ENCODE measurements at regions not wholly inside any gene's neighbourhood (a gene's known extent, or its start where the extent isn't known, plus 50 kb on each side); places are given as distances from the start of the nearest gene placed in this dataset.
A peak's percentile ranks its signal among the peaks of the same experiment; 100 is the strongest.
"Not testable (repeated sequence)": the region's sequence is repeated elsewhere in the genome, so short reads cannot be mapped to it uniquely, and the experiment has no call there.

DNA sequence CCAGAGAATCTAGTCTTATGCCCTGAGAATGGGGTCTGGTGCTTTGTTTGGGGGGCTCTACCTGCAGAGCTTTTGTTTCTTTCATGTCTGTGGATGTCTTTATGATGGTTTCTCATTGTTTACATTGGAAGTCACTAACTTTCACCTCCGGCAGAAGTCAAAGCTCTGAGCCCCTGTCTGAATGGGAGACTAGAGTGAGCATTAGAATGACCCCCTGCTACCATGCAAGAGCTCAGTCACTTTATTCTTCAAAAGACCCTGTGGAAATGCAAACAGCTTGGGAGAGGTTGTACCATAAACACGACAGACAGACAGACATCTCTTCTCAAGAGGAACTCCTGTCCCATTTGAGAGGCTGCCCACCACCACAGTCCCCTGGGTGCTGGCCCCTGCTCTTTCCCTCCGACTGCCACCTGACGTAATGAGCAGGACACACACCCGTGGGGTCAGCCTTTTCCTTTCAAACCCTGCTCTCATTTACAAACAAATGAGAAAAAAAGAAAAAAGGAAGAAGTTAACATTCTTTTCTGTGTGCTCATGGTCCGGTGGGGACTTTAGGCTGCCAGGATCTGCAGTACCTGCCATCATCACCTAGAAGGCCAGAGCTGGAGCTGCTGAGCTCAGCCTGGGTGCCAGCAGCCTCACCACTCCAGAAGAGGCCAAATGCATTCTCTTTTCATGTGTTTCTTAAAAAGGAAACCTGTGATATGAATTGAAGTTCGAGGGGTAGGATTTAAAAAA is 91.6 kb downstream of the FZD1 start:
- DNase-seq: no peak

DNA sequence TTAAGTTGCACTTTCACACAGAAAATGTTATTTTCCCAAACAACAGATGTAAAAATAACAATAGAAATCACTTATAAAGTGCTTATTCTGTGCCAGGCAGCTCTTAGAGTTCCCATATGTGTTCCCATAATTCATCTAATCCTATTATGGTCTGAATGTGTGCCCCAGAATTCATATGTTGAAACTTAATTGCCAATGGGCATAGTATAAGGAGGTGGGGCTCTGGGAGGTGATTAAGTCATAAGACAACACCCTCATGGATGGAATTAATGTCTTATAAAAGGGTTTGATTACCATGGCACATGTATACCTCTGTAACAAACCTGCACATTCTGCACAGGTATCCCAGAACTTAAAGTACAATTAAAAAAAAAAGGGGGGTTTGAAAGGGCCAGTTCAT is 92.7 kb downstream of the FZD1 start:
- no peak for DNase-seq

DNA sequence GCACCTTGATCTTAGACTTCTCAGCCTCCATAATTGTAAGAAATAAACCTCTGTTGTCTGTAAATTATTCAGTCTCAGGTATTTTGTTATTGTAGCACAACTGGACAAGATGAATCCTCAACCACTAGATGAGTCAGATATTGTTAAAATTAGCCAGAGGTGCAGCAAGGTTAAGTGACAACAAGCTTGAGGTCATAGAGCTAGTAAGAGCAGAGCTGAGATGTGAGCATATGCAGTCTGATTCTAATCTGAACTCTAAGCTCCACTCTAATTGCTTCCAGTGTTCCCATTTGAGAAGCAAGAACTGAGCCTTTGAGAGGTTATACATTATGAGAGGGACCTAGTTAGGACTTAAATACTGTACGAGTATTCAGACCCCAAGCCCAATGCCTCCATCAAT is 93.1 kb downstream of the FZD1 start:
- DNase-seq: no peak

DNA sequence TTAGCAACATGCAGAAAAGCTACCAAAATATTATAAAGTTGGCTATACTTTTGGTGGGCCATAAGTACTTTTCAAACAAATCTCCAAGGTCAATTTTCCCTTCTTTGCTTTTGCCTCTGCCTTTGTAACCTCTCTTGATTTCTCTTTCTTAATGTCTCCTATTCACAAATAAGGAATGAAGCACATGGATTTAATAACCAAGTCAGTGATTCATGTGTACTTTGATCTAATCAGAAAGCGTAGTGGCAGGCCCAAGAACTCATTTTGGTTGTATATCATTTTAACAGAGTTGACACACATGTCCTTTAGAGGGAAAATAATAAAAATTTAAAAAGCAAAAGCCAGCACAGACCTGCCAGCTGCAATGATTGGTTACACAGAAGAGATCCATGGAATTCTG is 93.7 kb downstream of the FZD1 start:
- DNase-seq: peak; percentile 17 to 45 (median 44)

DNA sequence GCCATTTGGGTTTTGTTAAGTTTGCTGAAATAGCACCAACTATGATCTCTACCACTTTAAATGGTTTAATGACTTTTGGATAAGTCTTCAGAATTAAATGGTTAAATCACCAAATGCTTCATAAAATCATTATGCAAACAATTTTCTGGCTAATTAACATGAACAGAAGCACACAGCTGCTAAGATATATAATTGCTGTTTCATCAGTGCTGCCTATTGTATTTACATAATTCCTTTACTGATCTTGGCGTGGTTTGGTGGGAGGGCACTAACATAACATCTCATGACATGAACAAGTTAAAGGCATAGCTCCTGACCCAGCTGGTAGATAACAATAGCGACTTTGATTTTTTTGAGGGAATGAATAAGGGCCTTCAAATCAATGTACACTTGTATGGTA is 94.1 kb downstream of the FZD1 start:
- no peak for DNase-seq

DNA sequence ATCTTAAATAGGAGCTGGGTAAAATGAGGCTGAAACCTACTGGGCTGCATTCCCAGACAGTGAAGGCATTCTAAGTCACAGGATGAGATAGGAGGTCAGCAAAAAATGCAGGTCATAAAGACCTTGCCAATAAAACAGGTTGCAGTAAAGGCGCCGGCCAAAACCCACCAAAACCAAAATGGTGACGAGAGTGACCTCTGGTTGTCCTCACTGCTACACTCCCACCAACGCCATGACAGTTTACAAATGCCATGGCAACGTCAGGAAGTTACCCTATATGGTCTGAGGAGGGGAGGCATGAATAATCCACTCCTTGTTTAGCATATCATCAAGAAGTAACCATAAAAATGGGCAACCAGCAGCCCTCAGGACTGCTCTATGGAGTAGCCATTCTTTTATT is 100.9 kb downstream of the FZD1 start:
- not testable (repeated sequence) for DNase-seq

DNA sequence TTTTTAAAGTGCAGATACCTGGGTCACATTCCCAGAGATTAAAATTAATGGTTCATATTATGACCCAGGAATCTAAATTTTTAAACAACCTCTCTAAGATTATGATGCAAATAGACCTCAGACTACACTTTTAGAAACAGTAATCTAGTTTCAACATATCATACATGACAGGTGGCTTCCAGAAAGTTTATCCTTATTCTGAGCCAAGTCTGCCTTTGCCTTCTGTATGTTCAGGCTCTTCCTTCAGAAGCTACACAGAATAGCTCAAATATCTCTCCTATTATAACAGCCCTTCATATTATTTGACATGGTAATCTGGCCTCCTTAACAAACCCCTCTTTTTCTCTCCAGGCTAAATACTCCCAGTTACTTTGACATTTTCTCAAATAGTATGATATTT is 101.9 kb downstream of the FZD1 start:
- no peak for DNase-seq

DNA sequence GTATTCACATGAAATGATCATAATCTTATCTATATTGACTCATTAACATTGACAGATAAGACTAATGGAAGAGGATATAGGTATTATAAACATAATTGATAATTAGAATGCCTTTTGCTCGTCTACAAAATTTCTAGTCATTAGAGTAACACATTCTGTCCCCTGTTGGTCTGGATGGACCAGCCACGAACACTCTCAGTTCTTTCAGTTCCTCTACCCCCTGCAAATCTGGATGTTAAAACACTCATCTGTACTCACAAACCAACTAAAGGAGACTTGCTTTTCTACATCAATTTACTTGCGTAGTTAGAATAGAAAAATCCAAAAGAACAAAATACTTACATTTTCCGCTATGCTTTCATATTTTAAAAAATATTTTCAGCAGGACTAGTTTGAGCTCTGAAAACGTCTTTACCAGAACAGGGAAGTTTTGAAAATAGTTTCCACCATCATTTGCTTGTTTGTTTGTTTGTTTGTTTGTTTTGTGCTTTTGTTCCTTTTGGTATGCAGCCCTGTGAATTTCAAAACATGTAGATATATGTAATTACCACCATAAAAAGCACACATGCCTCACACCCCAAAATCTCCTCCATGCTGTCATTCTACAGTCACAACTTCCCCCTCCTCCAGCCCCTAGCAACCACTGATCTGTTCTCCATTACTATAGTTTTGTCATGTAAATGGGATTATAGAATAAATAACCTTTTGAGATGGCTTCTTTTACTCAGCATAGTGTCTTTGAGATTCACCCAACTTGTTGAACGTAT is 103.8 kb downstream of the FZD1 start:
- no peak for DNase-seq

DNA sequence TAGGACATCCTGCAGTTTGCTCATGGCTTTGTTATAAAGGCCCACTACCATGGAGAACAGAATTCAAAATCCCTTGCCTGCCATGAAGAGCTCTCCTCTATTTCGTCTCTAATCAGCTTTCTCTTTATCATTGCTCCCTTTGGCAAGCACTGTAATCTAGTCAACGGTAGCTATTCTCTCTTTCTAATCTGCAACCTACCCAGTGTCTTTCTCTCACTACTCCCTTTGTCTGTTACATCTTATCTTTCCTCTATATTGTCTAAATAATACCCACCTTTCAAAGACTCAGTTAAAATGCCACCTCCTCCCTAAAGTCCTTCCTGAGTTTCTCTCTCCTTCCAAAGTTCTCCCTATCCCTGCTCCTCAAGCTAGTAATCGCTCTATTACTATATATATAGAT is 108.1 kb downstream of the FZD1 start:
- DNase-seq: no peak

DNA sequence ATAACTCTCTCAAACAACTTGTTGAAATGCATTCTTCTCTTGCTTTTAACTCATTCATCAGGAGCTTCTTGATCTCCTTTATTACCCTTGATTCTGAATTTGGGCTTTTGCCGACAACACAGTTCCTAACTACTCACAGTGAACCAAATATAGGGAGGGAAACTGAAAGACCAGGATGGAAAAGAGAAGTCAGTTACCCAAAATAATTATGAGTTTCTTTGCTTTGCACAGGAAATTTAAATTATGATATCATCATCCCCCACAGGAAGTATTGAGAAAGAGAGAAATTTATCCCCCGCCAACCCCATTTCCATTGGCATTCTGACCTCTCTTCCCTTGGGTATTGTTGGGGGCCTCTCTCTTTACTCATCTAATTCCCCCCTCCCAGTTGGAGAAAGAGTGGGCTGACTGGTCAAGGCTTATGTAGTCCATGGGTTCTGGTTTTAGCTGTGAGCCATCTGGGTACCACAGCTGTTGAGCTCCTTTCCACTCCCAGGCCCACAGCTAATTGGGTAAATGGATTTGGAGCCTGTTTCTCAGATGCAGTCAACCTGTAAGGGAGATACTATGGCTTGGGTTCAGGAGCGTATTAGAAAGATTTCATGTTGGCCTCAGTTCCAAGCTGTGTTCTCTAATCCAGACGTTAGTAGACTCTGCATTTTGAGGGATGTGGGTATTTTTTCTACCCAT is 109.0 kb downstream of the FZD1 start:
- DNase-seq: no peak

DNA sequence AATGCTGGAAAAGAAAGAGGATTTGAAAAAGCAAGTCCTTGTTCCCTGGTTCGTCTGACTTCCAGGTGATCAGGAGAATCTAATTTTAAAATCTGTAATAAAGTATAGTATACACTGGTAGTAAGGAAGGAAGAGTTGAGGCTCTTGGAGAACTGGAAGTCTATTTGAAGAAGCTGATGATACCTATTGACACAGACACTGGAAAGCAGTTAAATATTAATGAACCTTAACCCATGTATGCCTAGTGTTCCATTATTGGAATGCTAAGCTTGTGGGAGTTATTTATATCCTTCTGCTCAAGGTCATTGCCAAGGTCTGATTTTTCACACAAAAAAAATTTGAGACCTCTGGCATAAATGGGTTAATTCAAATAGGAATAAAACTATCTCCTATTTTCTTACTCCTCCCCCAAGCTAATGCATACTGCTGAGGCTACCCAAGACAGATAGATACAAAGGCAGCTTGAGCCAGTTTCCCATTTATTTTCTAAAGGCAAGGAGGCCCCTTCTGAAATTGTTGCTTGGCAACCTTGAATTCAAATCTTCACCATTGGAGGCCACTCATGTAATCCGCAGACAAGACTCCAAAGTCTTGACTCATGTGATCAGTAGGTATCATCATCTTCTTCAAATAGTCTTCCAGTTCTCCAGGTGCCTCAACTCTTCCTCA is 110.2 kb downstream of the FZD1 start:
- DNase-seq: no peak

DNA sequence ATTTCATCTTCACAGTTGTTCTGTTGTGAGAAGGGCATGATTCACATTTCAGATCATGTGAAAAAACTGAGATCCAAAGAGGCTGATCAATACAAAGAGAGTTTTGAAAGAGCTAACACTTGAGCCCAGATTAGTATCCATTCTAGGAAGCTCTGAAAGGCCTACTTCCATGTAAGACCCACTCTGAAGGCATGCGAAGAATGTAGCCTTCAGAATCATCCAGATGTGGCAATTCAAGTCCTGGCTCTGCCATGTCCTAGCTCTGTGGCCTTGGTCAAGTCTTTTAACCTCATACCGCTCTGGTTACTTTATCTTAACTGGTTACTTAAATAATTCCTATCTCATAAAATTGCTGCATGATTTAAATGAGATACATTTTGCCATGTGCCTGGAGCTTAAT is 111.1 kb downstream of the FZD1 start:
- no peak for DNase-seq

DNA sequence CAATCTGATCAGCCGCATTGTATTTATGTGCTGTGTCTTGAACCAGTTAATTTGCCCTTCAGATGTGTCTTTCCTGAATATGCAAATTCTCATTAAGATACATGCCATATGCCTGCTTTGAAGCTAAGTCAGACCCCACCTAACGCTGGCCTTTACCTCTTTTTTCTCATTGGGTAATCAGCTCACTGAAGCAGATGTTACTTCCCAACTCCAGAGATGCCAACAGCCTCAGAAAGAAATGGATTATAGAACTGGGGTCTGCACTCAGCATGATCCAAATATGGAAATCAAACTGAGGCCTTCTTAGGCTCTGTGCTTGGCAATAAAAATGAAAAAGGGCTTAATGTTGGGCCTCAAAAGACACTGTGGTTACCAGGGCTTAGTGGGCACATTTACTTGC is 113.9 kb downstream of the FZD1 start:
- no peak for DNase-seq

DNA sequence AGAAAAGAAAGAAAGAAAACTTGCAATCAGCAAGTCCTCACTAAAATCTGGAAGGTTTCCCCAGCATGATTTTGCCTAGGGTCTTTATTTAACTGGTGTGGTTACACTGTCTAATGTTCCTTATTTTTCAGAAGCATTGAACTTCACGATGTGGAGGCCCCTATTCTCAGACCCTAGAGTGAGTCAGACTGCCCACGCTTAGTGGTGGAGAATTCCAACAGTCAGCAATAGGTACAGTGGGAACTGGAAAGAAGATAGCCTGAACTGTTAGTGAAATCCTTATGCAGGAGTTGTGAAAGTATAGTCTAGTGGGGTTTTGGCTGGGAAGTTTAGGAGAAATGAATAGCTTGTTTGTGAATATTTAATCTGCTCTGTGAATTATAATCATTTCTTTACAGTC is 115.0 kb downstream of the FZD1 start:
- no peak for DNase-seq

DNA sequence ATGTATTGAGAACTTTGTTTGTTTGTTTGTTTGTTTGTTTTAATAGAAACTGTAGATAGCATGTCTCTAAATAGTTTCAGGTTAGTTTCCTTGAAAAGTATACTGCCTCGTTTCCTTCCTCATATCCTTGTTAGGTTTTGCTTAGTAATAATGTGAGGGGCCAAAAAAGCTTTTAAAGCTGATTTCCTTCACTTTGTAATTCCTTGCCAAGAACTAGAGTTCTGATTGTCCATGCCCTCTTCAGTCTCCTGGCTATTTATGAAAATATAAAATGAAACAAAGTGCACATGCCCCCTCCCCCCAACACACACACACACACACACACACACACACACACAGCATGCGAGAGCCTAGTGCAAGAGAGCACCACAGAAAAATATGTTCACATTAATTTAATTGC is 115.8 kb downstream of the FZD1 start:
- no peak for DNase-seq

DNA sequence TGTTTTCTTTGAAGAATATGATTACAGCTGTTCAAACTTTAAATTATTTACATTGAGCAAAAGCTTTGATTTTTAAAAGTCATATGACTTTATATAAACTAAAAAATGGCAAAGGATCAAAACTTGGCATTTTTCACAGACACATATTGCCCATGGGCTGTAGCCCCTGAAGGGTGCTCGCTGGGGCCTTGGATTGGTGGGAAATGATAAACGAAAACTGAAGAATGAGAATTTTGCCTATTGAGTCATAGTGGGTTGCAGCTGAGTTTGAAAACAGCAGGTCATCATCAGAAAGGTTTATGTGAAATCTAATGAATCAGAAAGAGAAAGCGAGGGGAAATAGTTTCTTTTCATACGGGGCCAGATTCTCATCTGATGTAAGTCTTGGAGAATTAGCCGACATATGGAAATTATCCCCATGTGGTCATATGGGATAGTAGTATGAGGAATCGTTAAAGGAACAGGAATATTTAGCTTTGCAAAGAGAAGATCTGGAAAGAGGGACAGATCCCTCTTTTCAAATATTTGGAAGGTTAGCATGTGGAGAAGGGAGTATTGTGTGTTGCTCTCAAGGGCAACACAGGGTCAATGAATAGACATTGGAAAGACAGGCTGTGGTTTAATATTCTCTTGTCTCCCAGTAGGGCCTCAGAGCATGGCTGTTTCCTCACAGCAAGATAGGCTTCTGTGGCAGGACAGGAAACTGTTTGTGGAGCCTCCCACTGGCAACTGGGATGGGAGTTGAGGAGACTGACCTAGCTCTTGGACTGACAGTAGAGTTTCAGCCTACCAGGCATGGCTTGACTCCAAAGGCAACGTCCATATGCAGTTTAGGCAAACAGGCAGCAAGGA is 119.0 kb downstream of the FZD1 start:
- peak; percentile 54 to 77 (median 75) for DNase-seq

DNA sequence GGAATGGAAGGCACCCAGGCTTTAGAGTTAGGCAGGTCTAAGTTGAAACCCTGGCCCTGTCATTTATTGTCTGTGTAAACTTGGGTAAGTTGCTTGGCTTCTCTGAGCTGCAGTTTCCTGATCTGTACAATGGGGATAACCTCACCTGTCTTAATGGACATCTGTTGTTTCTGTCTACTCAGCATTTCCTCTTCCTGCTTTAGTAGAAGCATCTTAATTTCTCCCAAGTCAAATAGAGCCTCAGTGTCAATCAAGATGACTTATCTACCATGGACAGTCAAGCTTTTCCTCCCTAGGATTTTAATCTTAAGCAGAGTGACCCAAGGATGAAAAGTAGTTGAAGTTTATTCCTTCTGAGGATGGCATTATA is 119.7 kb downstream of the FZD1 start:
- DNase-seq: no peak

DNA sequence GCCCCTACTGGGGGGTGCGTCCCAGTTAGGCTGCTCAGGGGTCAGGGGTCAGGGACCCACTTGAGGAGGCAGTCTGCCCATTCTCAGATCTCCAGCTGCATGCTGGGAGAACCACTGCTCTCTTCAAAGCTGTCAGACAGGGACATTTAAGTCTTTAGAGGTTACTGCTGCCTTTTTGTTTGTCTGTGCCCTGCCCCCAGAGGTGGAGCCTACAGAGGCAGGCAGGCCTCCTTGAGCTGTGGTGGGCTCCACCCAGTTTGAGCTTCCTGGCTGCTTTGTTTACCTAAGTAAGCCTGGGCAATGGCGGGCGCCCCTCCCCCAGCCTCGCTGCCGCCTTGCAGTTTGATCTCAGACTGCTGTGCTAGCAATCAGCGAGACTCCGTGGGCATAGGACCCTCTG is 130.5 kb downstream of the FZD1 start:
- DNase-seq: not testable (repeated sequence)

DNA sequence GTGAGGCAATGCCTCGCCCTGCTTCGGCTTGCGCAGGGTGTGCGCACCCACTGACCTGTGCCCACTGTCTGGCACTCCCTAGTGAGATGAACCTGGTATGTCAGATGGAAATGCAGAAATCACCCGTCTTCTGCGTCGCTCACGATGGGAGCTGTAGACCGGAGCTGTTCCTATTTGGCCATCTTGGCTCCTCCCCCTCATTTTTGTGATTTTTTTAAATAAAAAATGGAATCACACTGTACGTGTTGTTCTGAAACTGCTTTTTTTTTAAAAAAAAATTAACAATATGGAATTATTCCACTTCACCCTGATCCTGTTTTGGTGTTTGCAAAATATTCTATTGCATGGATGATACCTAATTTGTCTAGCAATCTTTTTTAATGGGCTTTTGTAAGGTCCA is 131.1 kb downstream of the FZD1 start:
- not testable (repeated sequence) for DNase-seq

DNA sequence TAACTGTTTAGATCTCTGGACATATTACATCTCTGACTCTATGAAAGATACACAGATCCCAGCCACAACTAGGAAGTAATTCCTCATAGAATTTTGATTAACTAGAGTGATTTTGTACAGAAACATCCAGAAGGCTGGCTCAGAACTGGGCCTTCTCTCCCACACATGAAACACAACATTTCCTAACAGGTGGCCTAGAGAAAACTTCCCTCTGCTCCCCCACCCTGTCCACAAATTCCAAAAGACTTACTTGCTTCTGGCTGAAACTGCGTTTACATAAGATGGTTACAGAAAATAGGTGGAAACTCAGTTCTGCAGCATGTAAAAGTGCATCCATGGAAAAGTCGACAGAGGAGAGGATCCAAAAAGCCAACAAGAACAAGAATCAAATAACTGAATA is 132.9 kb downstream of the FZD1 start:
- DNase-seq: no peak

DNA sequence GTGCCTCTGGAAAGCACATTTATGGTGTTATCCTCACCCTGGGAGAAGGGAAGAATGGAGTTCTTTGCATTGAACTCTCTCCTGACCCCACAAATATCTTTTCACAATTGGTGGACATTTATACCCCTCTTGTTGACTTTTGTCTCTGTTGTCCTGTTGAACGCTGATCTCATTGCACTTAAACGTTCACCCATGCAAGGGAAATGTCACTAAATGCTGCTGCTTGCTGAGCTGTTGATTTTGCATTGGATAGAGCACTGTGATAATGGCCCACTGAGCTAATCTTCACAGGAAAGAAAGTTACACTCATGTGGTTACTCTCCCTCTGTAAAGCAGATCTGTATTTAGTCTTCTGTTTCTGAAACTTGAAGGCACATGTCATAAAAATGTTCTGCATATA is 133.4 kb downstream of the FZD1 start:
- no peak for DNase-seq

DNA sequence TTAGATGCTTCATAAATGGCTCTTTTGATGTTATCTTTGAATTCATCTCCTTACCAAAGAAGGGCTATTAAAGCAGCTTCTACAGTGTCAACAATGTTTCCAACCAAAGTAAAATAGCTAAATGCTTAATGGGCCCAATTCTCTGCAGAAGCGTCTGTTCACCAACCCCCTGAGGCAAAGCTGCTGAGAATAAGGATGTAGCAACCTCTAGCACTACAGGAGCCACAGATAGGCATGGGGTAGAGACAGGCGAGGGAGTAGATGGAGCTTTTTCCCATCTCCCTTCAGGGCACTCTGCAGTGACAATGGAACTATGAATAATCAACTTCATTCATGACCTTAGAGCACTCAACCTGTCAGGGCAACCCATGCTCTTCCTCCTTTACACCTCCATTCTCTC is 134.1 kb downstream of the FZD1 start:
- no peak for DNase-seq

All from muscle of back (tissue), 3 donors.